ENCODE measurements at regions not wholly inside any gene's neighbourhood (a gene's known extent, or its start where the extent isn't known, plus 50 kb on each side); places are given as distances from the start of the nearest gene placed in this dataset.

GRCh38 chr9:120259100-120259499 is 320.9 kb downstream of the CDK5RAP2 start:
- Histone ChIP-seq H3K36me3 (no peaks in the 10 kb centered on the region), H3K9me3 (no peaks in the 10 kb centered on the region), H3K27me3 (no peaks in the 10 kb centered on the region), H3K4me3 (no peak overlapping the region), H3K4me1 (no peaks in the 10 kb centered on the region), H3K27ac (no peak overlapping the region)
- DNase-seq (ENCODE audit: low spot score): no peak
- no peak for TF ChIP-seq CTCF (IDR thresholded peaks at IDR 0.05)

GRCh38 chr9:120258096-120258495 is 321.9 kb downstream of the CDK5RAP2 start:
- DNase-seq (ENCODE audit: low spot score): no peak
- Histone ChIP-seq H3K4me3 (no peak overlapping the region), H3K27me3 (no peaks in the 10 kb centered on the region), H3K36me3 (no peaks in the 10 kb centered on the region), H3K9me3 (no peaks in the 10 kb centered on the region), H3K27ac (no peak overlapping the region), H3K4me1 (no peaks in the 10 kb centered on the region)
- no peak for TF ChIP-seq CTCF (IDR thresholded peaks at IDR 0.05)

GRCh38 chr9:120257483-120257882 is 322.5 kb downstream of the CDK5RAP2 start:
- TF ChIP-seq CTCF (IDR thresholded peaks at IDR 0.05): no peak
- Histone ChIP-seq H3K4me1 (no peaks in the 10 kb centered on the region), H3K36me3 (no peaks in the 10 kb centered on the region), H3K4me3 (no peak overlapping the region), H3K27ac (no peak overlapping the region), H3K9me3 (no peaks in the 10 kb centered on the region), H3K27me3 (no peaks in the 10 kb centered on the region)
- DNase-seq (ENCODE audit: low spot score): no peak

- no peaks in the 10 kb centered on the region for H3K27me3 ChIP-seq
- no peak for TF ChIP-seq CTCF (IDR thresholded peaks at IDR 0.05)
- H3K27ac ChIP-seq: no peak overlapping the region
- H3K4me3 ChIP-seq: no peak overlapping the region
- no peaks in the 10 kb centered on the region for H3K9me3 ChIP-seq
- H3K4me1 ChIP-seq: no peaks in the 10 kb centered on the region
- DNase-seq (ENCODE audit: low spot score): no peak
- H3K36me3 ChIP-seq: no peaks in the 10 kb centered on the region
Observed at GRCh38 chr9:120256146-120256545, 323.8 kb downstream of the CDK5RAP2 start.

GRCh38 chr9:120252248-120252647 is 327.7 kb downstream of the CDK5RAP2 start:
- no peaks in the 10 kb centered on the region for H3K9me3 ChIP-seq
- no peak for TF ChIP-seq CTCF (IDR thresholded peaks at IDR 0.05)
- no peaks in the 10 kb centered on the region for H3K36me3 ChIP-seq
- H3K4me1 ChIP-seq: no peaks in the 10 kb centered on the region
- DNase-seq (ENCODE audit: low spot score): no peak
- H3K27ac ChIP-seq: no peak overlapping the region
- H3K27me3 ChIP-seq: no peaks in the 10 kb centered on the region
- no peak overlapping the region for H3K4me3 ChIP-seq

GRCh38 chr9:120242116-120242811 is 337.7 kb downstream of the CDK5RAP2 start:
- TF ChIP-seq CTCF (IDR thresholded peaks at IDR 0.05): no peak
- Histone ChIP-seq H3K36me3 (no peaks in the 10 kb centered on the region), H3K27ac (no peak overlapping the region), H3K4me3 (no peak overlapping the region), H3K27me3 (no peaks in the 10 kb centered on the region), H3K4me1 (no peaks in the 10 kb centered on the region), H3K9me3 (no peaks in the 10 kb centered on the region)
- no peak for DNase-seq (ENCODE audit: low spot score)

Data from right atrium auricular region (tissue), 2 donors.